ENCODE measurements at regions not wholly inside any gene's neighbourhood (a gene's known extent, or its start where the extent isn't known, plus 50 kb on each side); places are given as distances from the start of the nearest gene placed in this dataset.
"Not testable (repeated sequence)": the region's sequence is repeated elsewhere in the genome, so short reads cannot be mapped to it uniquely, and the experiment has no call there.

- DNase-seq (no peak), ATAC-seq (no peak)
These were observed 308.3 kb downstream of the HS3ST1 start for GRCh38 chr4:11120435-11120834.

GRCh38 chr4:11119474-11119873 is 309.2 kb downstream of the HS3ST1 start:
- ATAC-seq (no peak), DNase-seq (no peak)

- ATAC-seq = no peak
- DNase-seq = no peak
These were observed 310.2 kb downstream of the HS3ST1 start for GRCh38 chr4:11118513-11118912.

GRCh38 chr4:11116940-11117339 is 311.8 kb downstream of the HS3ST1 start:
- DNase-seq (no peak), ATAC-seq (no peak)

GRCh38 chr4:11111876-11112275 is 316.8 kb downstream of the HS3ST1 start:
- ATAC-seq = no peak
- DNase-seq = no peak

GRCh38 chr4:11111370-11111769 is 317.3 kb downstream of the HS3ST1 start:
- ATAC-seq (no peak), DNase-seq (no peak)

GRCh38 chr4:11106759-11107158 is 321.9 kb downstream of the HS3ST1 start:
- no peak for ATAC-seq
- no peak for DNase-seq

GRCh38 chr4:11106190-11106589 is 322.5 kb downstream of the HS3ST1 start:
- no peak for DNase-seq
- peak; percentile 43 for ATAC-seq

GRCh38 chr4:11105715-11106114 is 323.0 kb downstream of the HS3ST1 start:
- ATAC-seq (no peak), DNase-seq (no peak)

GRCh38 chr4:11098461-11098860 is 330.2 kb downstream of the HS3ST1 start:
- DNase-seq (no peak), ATAC-seq (no peak)

- ATAC-seq = no peak
These were observed 331.0 kb downstream of the HS3ST1 start for GRCh38 chr4:11097725-11098124.

GRCh38 chr4:11081006-11081405 is 347.7 kb downstream of the HS3ST1 start:
- ATAC-seq = no peak
- no peak for DNase-seq

More at GRCh38 chr4:11097725-11098124, 331.0 kb downstream of the HS3ST1 start:
- no peak for DNase-seq

GRCh38 chr4:11079171-11079570 is 349.5 kb downstream of the HS3ST1 start:
- ATAC-seq = no peak

GRCh38 chr4:11074581-11075241 is 354.0 kb downstream of the HS3ST1 start:
- no peak for ATAC-seq
- DNase-seq = no peak

More at GRCh38 chr4:11079171-11079570, 349.5 kb downstream of the HS3ST1 start:
- DNase-seq = no peak

GRCh38 chr4:11073621-11074051 is 355.1 kb downstream of the HS3ST1 start:
- ATAC-seq (no peak), DNase-seq (no peak)

- DNase-seq = no peak
- ATAC-seq = no peak
These were observed 355.7 kb downstream of the HS3ST1 start for GRCh38 chr4:11072999-11073398.

GRCh38 chr4:11072463-11072862 is 356.2 kb downstream of the HS3ST1 start:
- no peak for ATAC-seq
- no peak for DNase-seq

- ATAC-seq (no peak), DNase-seq (no peak)
These were observed 357.9 kb downstream of the HS3ST1 start for GRCh38 chr4:11070813-11071212.

GRCh38 chr4:11069581-11070211 is 359.0 kb downstream of the HS3ST1 start:
- ATAC-seq (no peak), DNase-seq (no peak)

GRCh38 chr4:11069083-11069482 is 359.6 kb downstream of the HS3ST1 start:
- DNase-seq (no peak), ATAC-seq (no peak)

- DNase-seq, ATAC-seq: not testable (repeated sequence)
These were observed 362.1 kb downstream of the HS3ST1 start for GRCh38 chr4:11066584-11066983.

- not testable (repeated sequence) for DNase-seq, ATAC-seq
These were observed 368.1 kb downstream of the HS3ST1 start for GRCh38 chr4:11060637-11061036.

- ATAC-seq = not testable (repeated sequence)
These were observed 370.4 kb upstream of the CLNK start for GRCh38 chr4:11054937-11055336.

More at GRCh38 chr4:11054937-11055336, 370.4 kb upstream of the CLNK start:
- not testable (repeated sequence) for DNase-seq
